ENCODE measurements at regions not wholly inside any gene's neighbourhood (a gene's known extent, or its start where the extent isn't known, plus 50 kb on each side); places are given as distances from the start of the nearest gene placed in this dataset.

DNA sequence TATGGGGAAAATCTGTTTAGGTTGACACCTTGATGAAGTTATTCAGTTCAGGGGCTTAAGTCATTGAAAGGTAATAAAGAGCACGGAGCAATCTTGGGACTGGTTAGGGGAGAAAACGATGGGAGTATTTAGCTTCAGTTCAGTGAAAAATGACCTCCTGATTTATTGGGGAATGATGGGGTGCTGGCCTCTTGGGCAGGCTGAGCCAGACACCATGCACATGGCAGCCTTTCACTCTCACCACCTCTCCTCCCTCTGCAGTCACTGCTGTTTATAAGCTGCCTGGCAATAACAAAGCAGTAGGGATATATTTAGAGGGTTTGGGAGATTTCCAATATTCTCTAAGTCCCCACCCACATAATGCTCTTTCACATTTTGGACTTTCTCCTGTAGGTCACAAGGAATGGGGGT is 140.5 kb upstream of the HS3ST2 start:
- TF ChIP-seq, protein P1, sequence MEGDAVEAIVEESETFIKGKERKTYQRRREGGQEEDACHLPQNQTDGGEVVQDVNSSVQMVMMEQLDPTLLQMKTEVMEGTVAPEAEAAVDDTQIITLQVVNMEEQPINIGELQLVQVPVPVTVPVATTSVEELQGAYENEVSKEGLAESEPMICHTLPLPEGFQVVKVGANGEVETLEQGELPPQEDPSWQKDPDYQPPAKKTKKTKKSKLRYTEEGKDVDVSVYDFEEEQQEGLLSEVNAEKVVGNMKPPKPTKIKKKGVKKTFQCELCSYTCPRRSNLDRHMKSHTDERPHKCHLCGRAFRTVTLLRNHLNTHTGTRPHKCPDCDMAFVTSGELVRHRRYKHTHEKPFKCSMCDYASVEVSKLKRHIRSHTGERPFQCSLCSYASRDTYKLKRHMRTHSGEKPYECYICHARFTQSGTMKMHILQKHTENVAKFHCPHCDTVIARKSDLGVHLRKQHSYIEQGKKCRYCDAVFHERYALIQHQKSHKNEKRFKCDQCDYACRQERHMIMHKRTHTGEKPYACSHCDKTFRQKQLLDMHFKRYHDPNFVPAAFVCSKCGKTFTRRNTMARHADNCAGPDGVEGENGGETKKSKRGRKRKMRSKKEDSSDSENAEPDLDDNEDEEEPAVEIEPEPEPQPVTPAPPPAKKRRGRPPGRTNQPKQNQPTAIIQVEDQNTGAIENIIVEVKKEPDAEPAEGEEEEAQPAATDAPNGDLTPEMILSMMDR (conservative IDR thresholded peaks at IDR 0.05; ENCODE audit: low read length): no peak
- no peak for TF ChIP-seq EZH2phosphoT487 (IDR thresholded peaks at IDR 0.05; ENCODE audit: borderline replicate concordance)

Measured in Loucy (cell line).